HK-2 (cell line): ENCODE measurements at regions not wholly inside any gene's neighbourhood (a gene's known extent, or its start where the extent isn't known, plus 50 kb on each side); places are given as distances from the start of the nearest gene placed in this dataset.

Experiments used
- DNase-seq: peaks from one replicate; pipeline ENCODE4 v3.0.0-alpha.2; 2018; ENCODE audit not compliant: unreplicated experiment

- no peak for DNase-seq
These were observed 575.9 kb downstream of the METTL15 start for GRCh38 chr11:28684011-28684586.

GRCh38 chr11:28679795-28680468, 571.7 kb downstream of the METTL15 start:
- no peak for DNase-seq

GRCh38 chr11:28677721-28678120, 569.5 kb downstream of the METTL15 start:
- DNase-seq, result no peak

DNA sequence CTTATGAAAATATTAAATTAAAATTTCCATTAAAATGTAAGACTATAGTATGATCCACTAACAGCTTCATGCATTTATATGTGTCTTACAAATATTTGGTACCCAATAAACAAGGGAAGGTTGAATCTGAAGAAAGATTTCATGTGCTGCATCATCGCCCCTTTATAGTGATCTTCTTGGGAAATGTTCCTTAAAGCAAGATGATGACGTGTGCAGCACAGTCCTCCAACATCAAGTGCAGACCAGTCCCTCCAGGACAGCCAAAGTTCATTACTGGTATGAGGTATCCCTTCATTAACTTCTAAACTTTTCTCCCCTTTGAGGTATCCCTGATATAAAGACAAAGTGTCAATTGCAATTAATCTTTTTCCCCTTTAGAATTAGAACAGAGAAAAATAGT, 567.0 kb downstream of the METTL15 start:
- no peak for DNase-seq

DNA sequence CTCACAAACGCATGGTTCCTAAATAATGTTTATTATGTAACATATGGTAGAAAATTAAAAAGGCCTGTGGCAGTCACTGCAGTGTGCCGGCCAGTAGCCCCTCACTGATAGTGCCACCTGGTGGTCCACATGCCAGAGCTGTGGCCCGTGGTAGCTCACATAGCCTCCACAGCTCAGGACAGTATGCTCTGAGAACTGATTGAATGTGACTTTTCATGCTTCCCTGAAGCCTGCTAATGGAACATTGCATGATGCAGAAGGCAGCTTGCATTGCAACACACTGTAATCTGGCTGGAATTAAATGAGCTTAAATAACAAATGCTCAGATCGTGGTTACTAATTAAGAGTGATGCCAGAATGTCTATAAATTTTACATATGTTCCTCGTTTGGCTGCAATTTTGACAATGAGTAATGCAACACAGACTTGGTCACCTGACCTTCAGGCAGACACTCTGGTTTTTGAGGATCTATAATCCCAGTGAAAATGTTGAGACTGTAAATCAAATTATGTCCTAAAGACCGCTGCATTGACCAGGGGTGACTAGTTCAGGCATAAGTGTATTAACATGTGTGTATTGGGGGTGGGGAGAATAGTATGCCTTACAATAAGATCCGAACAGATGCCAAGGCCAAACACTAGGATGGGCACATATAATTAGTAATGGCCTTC, 566.4 kb downstream of the METTL15 start:
- DNase-seq, result no peak

DNA sequence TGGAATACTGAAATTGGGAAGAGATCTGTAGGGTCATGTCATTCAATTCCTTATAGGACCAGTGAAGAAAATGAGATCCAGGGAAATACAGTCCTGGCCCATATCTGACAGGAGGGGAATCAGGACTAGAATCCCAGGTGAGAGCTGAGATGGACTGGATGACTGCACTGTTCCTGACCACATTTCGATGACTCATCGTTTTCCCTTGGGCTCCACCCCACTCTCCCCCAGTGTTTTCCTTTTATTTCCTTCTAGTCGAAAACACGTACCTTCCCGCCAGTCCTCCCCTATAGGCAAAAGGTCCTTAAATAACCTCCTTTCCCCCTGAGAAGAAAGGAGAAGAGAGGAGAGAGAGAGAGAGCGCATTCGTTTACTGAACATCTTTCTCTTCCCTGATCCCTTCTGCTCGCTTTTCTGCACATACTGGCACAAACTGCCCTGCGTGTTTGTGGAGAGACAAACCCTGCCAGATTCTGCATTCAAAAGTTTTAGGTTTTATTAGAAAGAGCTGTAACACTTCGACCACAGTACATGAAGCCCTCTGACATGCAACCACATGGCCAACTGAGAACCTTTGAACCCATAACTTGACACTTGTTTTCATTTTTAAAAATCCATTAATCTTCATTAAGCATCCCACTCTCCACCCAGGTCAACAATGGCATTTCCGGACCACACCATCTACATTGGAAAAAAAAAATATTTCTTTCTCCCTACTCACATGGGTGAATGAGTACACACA, 565.7 kb downstream of the METTL15 start:
- peak; percentile 6 for DNase-seq

DNA sequence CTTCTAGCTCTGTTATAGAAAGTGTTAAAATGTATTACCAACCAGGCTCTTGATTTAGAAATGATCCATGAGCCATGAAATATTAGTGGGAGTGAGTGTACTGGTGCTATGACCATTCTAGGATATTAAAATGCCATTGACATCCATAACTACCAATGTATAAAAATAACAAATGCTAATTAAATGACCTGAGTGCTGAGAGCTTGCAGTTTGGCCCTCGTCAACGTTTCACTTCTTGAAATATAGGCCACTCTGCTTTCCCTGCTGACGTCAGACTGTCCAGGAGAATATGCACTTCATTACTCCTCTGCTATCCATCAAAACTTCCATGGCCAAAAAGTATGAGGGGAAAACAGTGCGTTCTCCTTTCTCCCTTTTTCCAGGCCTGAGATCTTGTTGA, 563.1 kb downstream of the METTL15 start:
- no peak for DNase-seq

GRCh38 chr11:28666632-28667031, 558.4 kb downstream of the METTL15 start:
- DNase-seq, result no peak

- DNase-seq, result no peak
These were observed 551.6 kb downstream of the METTL15 start for GRCh38 chr11:28659716-28660348.

GRCh38 chr11:28657378-28658030, 549.3 kb downstream of the METTL15 start:
- no peak for DNase-seq

GRCh38 chr11:28654191-28654590, 546.0 kb downstream of the METTL15 start:
- no peak for DNase-seq

DNA sequence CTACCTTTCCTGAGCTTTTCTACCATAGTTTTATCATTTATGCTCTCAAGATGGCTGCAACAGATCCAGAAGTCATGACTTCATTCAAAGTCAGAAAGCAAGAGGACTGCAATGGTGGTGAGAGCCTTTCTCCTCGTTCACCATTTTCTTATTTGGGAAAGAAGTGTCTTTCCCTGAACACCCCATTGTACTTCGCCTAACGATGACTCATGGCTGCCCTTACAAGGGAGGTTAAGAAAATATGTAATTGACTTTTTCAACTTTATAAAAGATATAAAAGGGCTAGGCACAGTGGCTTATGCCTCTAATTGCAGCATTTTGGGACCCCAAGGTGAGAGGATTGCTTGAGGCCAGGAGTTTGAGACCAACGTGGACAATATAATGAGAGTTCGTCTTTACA, 541.7 kb downstream of the METTL15 start:
- DNase-seq, result no peak

- DNase-seq, result no peak
These were observed 528.4 kb downstream of the METTL15 start for GRCh38 chr11:28636566-28636965.

- DNase-seq, result no peak
These were observed 527.8 kb downstream of the METTL15 start for GRCh38 chr11:28636033-28636432.

DNA sequence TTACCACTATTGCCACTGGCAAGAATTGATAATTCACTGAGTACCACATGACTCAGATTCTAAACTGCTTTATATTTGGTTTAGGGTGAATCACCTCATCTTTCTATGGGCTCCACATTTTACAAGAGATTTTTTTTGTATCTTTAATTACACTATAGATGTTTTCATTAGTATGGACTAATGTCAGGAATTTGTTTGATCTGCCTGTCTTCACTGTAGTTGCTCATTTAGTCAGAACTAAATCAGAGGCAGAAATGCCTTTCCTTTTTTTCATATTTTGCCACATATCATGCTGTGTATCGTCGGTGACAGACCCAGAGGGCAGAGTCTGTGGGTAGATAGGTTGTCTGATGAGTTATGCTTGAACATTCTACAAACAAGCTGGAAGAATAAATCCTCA, 524.1 kb downstream of the METTL15 start:
- no peak for DNase-seq

DNA sequence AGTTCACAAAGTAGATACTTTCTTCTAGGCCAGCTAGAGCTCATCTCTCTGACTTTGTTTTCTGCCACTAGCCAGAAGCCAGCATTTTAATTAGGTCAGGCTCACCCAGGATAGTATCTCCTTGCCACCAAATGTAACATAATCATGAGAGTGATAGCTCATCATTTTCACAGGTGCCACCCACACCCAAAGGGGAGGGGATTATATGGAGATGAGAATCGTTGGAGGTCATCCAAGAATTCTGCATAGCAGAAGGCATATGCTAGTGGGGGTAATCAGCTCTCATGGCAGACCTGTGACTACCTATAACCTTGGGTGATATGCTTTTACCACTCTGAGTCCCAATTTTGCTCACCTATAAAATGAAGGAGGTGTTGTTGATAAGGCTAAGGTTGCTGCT, 523.0 kb downstream of the METTL15 start:
- no peak for DNase-seq

DNA sequence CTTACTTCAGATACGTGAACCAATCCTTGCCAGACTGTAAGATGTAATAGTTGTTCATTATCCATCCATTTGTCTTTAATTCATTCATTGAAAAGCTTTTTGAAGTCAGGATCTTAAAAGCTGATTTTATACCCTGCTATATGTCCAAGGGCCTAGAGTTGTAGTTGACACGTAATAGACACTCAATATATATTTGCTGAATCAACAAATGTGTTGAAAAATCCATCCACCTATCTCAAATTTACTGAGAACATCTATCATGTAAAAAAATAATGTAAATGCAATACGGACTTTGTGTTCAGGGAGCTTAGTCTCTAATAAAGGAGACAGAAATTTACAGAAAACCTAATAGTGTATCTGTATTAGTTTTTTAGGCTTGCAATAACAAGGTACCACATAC, 521.0 kb downstream of the METTL15 start:
- DNase-seq, result no peak

DNA sequence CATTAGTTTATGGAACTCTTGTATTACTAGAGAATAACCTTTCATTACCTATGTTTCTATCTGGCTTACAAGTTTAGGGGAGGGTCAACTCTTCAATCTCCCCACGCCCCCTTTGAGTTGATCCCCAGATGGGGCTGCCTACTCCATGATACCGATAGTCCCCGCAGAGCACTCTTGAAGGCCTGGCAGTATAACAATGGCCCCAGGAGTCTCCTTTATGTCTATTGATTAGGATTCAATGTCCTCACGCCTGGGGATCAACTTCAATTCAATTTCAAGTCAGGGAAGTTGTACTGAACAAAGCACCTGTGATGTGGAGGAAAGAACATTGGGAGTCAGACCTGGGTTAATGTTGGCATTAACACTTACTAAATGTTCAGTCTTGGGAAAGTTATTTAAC, 520.2 kb downstream of the METTL15 start:
- no peak for DNase-seq

GRCh38 chr11:28627690-28628255, 519.6 kb downstream of the METTL15 start:
- DNase-seq, result no peak

DNA sequence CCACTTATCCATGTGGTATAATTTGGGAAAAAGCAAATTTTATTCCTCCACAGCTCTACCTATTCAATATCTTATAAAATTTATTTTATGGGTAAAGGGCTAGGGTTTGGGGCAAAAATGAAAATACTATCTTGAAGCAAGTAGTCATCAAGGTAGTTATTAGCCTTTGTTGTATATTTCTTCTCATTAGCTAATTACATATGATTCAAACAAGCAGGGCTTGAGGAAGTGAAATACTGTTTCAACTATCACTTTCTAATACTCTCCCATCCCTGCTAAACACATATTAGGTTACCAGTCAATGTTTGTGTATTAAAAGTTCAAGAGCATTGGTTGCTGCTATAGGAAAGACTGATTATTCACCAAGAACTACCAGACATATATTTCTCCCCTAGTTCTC, 517.3 kb downstream of the METTL15 start:
- no peak for DNase-seq

DNA sequence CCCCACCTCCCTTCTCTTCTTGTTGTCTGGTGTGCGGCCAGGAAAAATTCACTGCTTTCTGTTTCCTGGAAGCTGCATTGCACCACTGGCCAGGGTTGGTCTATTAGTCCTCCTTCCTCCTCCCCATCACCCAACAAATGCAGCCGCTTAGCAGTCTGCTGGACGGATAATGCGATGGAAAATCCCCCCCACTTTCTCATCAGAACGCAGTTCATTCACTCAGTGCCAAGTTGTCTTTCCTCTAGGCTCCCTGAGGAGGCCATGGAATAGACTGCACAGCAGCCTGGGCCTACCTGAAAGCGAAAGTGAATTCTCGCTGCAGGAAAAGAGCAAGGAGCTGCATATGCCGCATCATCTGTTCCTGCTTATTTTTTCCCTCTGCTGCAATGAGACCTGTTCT, 513.6 kb downstream of the METTL15 start:
- DNase-seq, result no peak
